Trophoblast cell (in vitro differentiated cells and primary cell): ENCODE measurements at regions not wholly inside any gene's neighbourhood (a gene's known extent, or its start where the extent isn't known, plus 50 kb on each side); places are given as distances from the start of the nearest gene placed in this dataset.

Source experiments
- DNase-seq, 2 donors: peaks; one replicate each; pipeline ENCODE4 v3.0.0-alpha.2; 2016
- H2AFZ ChIP-seq: 2 replicates; pipeline ENCODE4 v1.6.1; 2013; ENCODE audit warnings: low read length, moderate library complexity, mild to moderate bottlenecking; ENCODE audit not compliant: insufficient read depth, poor library complexity
- H2AK5ac ChIP-seq: 2 replicates; pipeline ENCODE4 v1.6.1; 2013; ENCODE audit warnings: mild to moderate bottlenecking, low read length
- H2BK120ac ChIP-seq: 2 replicates; pipeline ENCODE4 v1.6.1; 2013; ENCODE audit warnings: low read length, mild to moderate bottlenecking, moderate library complexity; ENCODE audit not compliant: insufficient read depth, poor library complexity
- H2BK12ac ChIP-seq: 2 replicates; pipeline ENCODE4 v1.6.1; 2013; ENCODE audit warnings: mild to moderate bottlenecking, low read length, moderate library complexity
- H2BK5ac ChIP-seq: 2 replicates; pipeline ENCODE4 v1.6.1; 2013; ENCODE audit warnings: low read length, low read depth, moderate library complexity, mild to moderate bottlenecking; ENCODE audit not compliant: poor library complexity
- H3K14ac ChIP-seq: 2 replicates; pipeline ENCODE4 v1.6.1; 2013; ENCODE audit warnings: mild to moderate bottlenecking, low read length
- H3K18ac ChIP-seq: 2 replicates; pipeline ENCODE4 v1.6.1; 2013; ENCODE audit warnings: mild to moderate bottlenecking, low read length
- H3K23ac ChIP-seq: 2 replicates; pipeline ENCODE4 v1.6.1; 2013; ENCODE audit warnings: low read length
- H3K27ac ChIP-seq: 2 replicates; pipeline ENCODE4 v1.5.1; 2013; ENCODE audit warnings: low read depth, mild to moderate bottlenecking, inconsistent platforms, low read length, moderate library complexity
- H3K27me3 ChIP-seq: 2 replicates; pipeline ENCODE4 v1.6.1; 2013; ENCODE audit warnings: inconsistent platforms, mild to moderate bottlenecking, low read length, moderate library complexity; ENCODE audit not compliant: insufficient read depth
- H3K36me3 ChIP-seq, 2 experiments: 1 replicate in 1 of 2; 2 replicates in 1 of 2; pipeline ENCODE4 v1.6.1; 2013; ENCODE audit warnings: low read length in 2 of 2, mild to moderate bottlenecking in 2 of 2, moderate library complexity in 1 of 2; ENCODE audit not compliant: insufficient read depth in 2 of 2, control insufficient read depth in 1 of 2
- H3K4ac ChIP-seq: 2 replicates; pipeline ENCODE4 v1.6.1; 2013; ENCODE audit warnings: low read depth, mild to moderate bottlenecking, low read length, moderate library complexity
- H3K4me1 ChIP-seq, 2 experiments: 1 replicate in 1 of 2; 2 replicates in 1 of 2; pipeline ENCODE4 v1.6.1; 2013; ENCODE audit warnings: low read length in 2 of 2, mild to moderate bottlenecking in 2 of 2, moderate library complexity in 1 of 2; ENCODE audit not compliant: insufficient read depth in 2 of 2, control insufficient read depth in 1 of 2
- H3K4me2 ChIP-seq: 2 replicates; pipeline ENCODE4 v1.6.1; 2013; ENCODE audit warnings: inconsistent platforms, mild to moderate bottlenecking, low read length, moderate library complexity
- H3K4me3 ChIP-seq: 2 replicates; pipeline ENCODE4 v1.5.1; 2013; ENCODE audit warnings: mild to moderate bottlenecking, low read depth, low read length, inconsistent platforms
- H3K79me1 ChIP-seq: one replicate; pipeline ENCODE4 v1.6.1; 2013; ENCODE audit warnings: low read length
- H3K79me2 ChIP-seq: 2 replicates; pipeline ENCODE4 v1.6.1; 2013; ENCODE audit warnings: low read length, mild to moderate bottlenecking; ENCODE audit not compliant: control insufficient read depth, insufficient read depth, poor library complexity
- H3K9ac ChIP-seq: 2 replicates; pipeline ENCODE4 v1.6.1; 2013; ENCODE audit warnings: mild to moderate bottlenecking, low read length
- H3K9me3 ChIP-seq: 2 replicates; pipeline ENCODE4 v1.6.1; 2013; ENCODE audit warnings: low read depth, mild to moderate bottlenecking, control low read depth, inconsistent platforms, low read length; ENCODE audit not compliant: insufficient read depth
- H4K12ac ChIP-seq: 2 replicates; pipeline ENCODE4 v1.6.1; 2013; ENCODE audit warnings: low read depth, mild to moderate bottlenecking, low read length, moderate library complexity
- H4K8ac ChIP-seq: 2 replicates; pipeline ENCODE4 v1.6.1; 2013; ENCODE audit warnings: low read depth, mild to moderate bottlenecking, low read length, moderate library complexity
- H4K91ac ChIP-seq: one replicate; pipeline ENCODE4 v1.6.1; 2013; ENCODE audit warnings: low read depth, mild to moderate bottlenecking, low read length, moderate library complexity
- whole genome bisulfite sequencing: extraction: QIAGEN DNeasy Blood & Tissue Kit; methylation state at CpG from one replicate; pipeline ENCODE4 v1.1.7; 2013; ENCODE audit warnings: missing lambda C conversion rate; ENCODE audit not compliant: insufficient read length, insufficient coverage; ENCODE audit errors: extremely low coverage; 5-methylcytosine and 5-hydroxymethylcytosine counted together

DNA sequence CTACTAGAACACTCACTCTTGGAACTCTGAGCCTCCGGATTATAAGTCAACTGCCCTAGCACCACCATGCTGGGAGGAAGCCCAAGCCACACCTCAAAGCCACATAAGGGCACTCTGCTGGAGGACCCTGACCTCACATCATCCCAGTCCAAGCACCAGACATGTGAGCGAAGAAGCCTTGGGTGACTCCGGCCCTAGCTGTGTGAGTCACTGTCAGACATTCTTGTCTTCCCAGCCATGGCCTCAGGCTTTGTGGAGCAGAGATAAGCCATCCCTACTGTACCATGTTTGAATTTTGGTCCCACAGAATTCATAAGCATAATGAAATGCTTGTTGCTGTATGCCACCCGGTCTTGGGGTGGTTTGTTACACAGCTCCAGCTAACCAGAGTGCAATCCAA lies 247.7 kb downstream of the SOD2 start:
- peaks cover 2% of the 10 kb centered on the region for H3K9me3 ChIP-seq
- no peak overlapping the region for H2AFZ ChIP-seq
- no peak overlapping the region for H2BK120ac ChIP-seq
- no peaks in the 10 kb centered on the region for H3K36me3 ChIP-seq
- no peaks in the 10 kb centered on the region for H3K4me1 ChIP-seq
- no peak overlapping the region for H3K23ac ChIP-seq
- no peak overlapping the region for H4K91ac ChIP-seq
- H4K12ac ChIP-seq: no peak overlapping the region
- H2BK5ac ChIP-seq: no peak overlapping the region
- H4K8ac ChIP-seq: no peak overlapping the region
- no peaks in the 10 kb centered on the region for H3K79me2 ChIP-seq
- H3K4me3 ChIP-seq: no peak overlapping the region
- WGBS: no CpG with 5 or more reads among the region's 4 CpGs
- no peak overlapping the region for H3K27ac ChIP-seq
- peak; percentile 78 to 84 for DNase-seq
- no peak overlapping the region for H3K9ac ChIP-seq
- H2BK12ac ChIP-seq: no peak overlapping the region
- no peaks in the 10 kb centered on the region for H3K79me1 ChIP-seq
- H3K4me2 ChIP-seq: no peak overlapping the region
- H2AK5ac ChIP-seq: no peak overlapping the region
- no peak overlapping the region for H3K18ac ChIP-seq
- no peak overlapping the region for H3K4ac ChIP-seq
- H3K14ac ChIP-seq: no peak overlapping the region
- no peaks in the 10 kb centered on the region for H3K27me3 ChIP-seq

- no peak overlapping the region for H3K4me2 ChIP-seq
- H3K9ac ChIP-seq: no peak overlapping the region
- H3K79me2 ChIP-seq: no peaks in the 10 kb centered on the region
- no peak overlapping the region for H2BK120ac ChIP-seq
- H3K79me1 ChIP-seq: no peaks in the 10 kb centered on the region
- no peak overlapping the region for H3K18ac ChIP-seq
- no peak for DNase-seq
- no peak overlapping the region for H4K12ac ChIP-seq
- H3K4ac ChIP-seq: no peak overlapping the region
- no peak overlapping the region for H3K27ac ChIP-seq
- no peak overlapping the region for H4K8ac ChIP-seq
- no peak overlapping the region for H3K14ac ChIP-seq
- H3K4me1 ChIP-seq: no peaks in the 10 kb centered on the region
- no CpG with 5 or more reads among the region's 8 CpGs for WGBS
- H4K91ac ChIP-seq: no peak overlapping the region
- H2AFZ ChIP-seq: no peak overlapping the region
- H3K9me3 ChIP-seq: peaks cover 2% of the 10 kb centered on the region
- H2BK5ac ChIP-seq: no peak overlapping the region
- H3K27me3 ChIP-seq: no peaks in the 10 kb centered on the region
- H3K4me3 ChIP-seq: no peak overlapping the region
- no peak overlapping the region for H2AK5ac ChIP-seq
- H3K23ac ChIP-seq: no peak overlapping the region
- no peak overlapping the region for H2BK12ac ChIP-seq
- no peaks in the 10 kb centered on the region for H3K36me3 ChIP-seq
These were observed 248.8 kb downstream of the SOD2 start for GRCh38 chr6:159444056-159444760.

GRCh38 chr6:159443417-159443920 lies 249.6 kb downstream of the SOD2 start:
- Histone ChIP-seq H4K12ac (no peak overlapping the region), H3K4ac (no peak overlapping the region), H3K18ac (no peak overlapping the region), H3K27ac (no peak overlapping the region), H2AK5ac (no peak overlapping the region), H2BK120ac (no peak overlapping the region), H3K4me1 (no peaks in the 10 kb centered on the region), H3K4me3 (no peak overlapping the region), H3K79me2 (no peaks in the 10 kb centered on the region), H3K14ac (no peak overlapping the region), H3K9ac (no peak overlapping the region), H3K27me3 (no peaks in the 10 kb centered on the region), H3K23ac (no peak overlapping the region), H4K91ac (no peak overlapping the region), H3K36me3 (no peaks in the 10 kb centered on the region), H4K8ac (no peak overlapping the region), H2BK5ac (no peak overlapping the region), H3K4me2 (no peak overlapping the region), H2AFZ (no peak overlapping the region), H3K79me1 (no peaks in the 10 kb centered on the region), H3K9me3 (peaks cover 2% of the 10 kb centered on the region), H2BK12ac (no peak overlapping the region)
- no CpG with 5 or more reads among the region's 8 CpGs for WGBS
- no peak for DNase-seq

GRCh38 chr6:159441704-159441981 lies 251.4 kb downstream of the SOD2 start:
- Histone ChIP-seq H4K12ac (no peak overlapping the region), H3K4me1 (no peaks in the 10 kb centered on the region), H2AFZ (no peak overlapping the region), H2AK5ac (no peak overlapping the region), H3K23ac (no peak overlapping the region), H2BK5ac (no peak overlapping the region), H3K4me2 (no peak overlapping the region), H3K36me3 (no peaks in the 10 kb centered on the region), H3K27me3 (no peaks in the 10 kb centered on the region), H3K79me1 (no peaks in the 10 kb centered on the region), H3K9me3 (peaks cover 2% of the 10 kb centered on the region), H2BK120ac (no peak overlapping the region), H3K4ac (no peak overlapping the region), H3K4me3 (no peak overlapping the region), H3K79me2 (no peaks in the 10 kb centered on the region), H3K18ac (no peak overlapping the region), H4K91ac (no peak overlapping the region), H2BK12ac (no peak overlapping the region), H3K14ac (no peak overlapping the region), H3K9ac (no peak overlapping the region), H3K27ac (no peak overlapping the region), H4K8ac (no peak overlapping the region)
- DNase-seq: no peak
- no CpG with 5 or more reads among the region's 6 CpGs for WGBS
